Fibroblast of lung (primary cell): ENCODE measurements at regions not wholly inside any gene's neighbourhood (a gene's known extent, or its start where the extent isn't known, plus 50 kb on each side); places are given as distances from the start of the nearest gene placed in this dataset.

Experiments used
- DNase-seq, 2 donors: peaks; one replicate each; pipeline versions ENCODE4 v3.0.0 to v3.0.0-alpha.2; 2010; ENCODE audit warnings: low read depth in 2 of 2
- H2AFZ ChIP-seq: 2 replicates; pipeline ENCODE4 v1.5.1; 2012; ENCODE audit warnings: low read length, control low read depth, inconsistent platforms
- H3K27ac ChIP-seq: 2 replicates; pipeline ENCODE4 v1.5.1; 2011; ENCODE audit warnings: low read length, control low read depth; ENCODE audit not compliant: insufficient read depth
- H3K27me3 ChIP-seq: 2 replicates; pipeline ENCODE4 v1.5.1; 2011; ENCODE audit warnings: mild to moderate bottlenecking, low read length; ENCODE audit not compliant: control insufficient read depth, insufficient read depth
- H3K36me3 ChIP-seq: 2 replicates; pipeline ENCODE4 v1.5.1; 2011; ENCODE audit warnings: low read length; ENCODE audit not compliant: control insufficient read depth, insufficient read depth
- H3K4me1 ChIP-seq: 2 replicates; pipeline ENCODE4 v1.5.1; 2011; ENCODE audit warnings: low read length; ENCODE audit not compliant: control insufficient read depth, insufficient read depth; ENCODE audit errors: extremely low read depth
- H3K4me2 ChIP-seq: 2 replicates; pipeline ENCODE4 v1.5.1; 2011; ENCODE audit warnings: low read length, control low read depth; ENCODE audit not compliant: insufficient read depth; ENCODE audit errors: extremely low read depth
- H3K4me3 ChIP-seq, 4 experiments: fragments of 200-600 bp in 1 of 4; sonication (generic) in 1 of 4; replicated peaks in 1 of 4; 2 replicates each; pipeline ENCODE4 v1.5.1; 2011 to 2016; ENCODE audit warnings: low read length in 4 of 4, low read depth in 3 of 4, mild to moderate bottlenecking in 3 of 4, control low read depth in 2 of 4, inconsistent platforms in 1 of 4, mixed read lengths in 1 of 4; ENCODE audit not compliant: insufficient read depth in 1 of 4; ENCODE audit errors: control extremely low read depth in 1 of 4
- H3K79me2 ChIP-seq: 2 replicates; pipeline ENCODE4 v1.5.1; 2012; ENCODE audit warnings: mild to moderate bottlenecking, low read length, inconsistent platforms; ENCODE audit not compliant: control insufficient read depth, insufficient read depth
- H3K9ac ChIP-seq: 2 replicates; pipeline ENCODE4 v1.5.1; 2011; ENCODE audit warnings: mild to moderate bottlenecking, low read length, control low read depth; ENCODE audit not compliant: insufficient read depth
- H3K9me3 ChIP-seq: 2 replicates; pipeline ENCODE4 v1.5.1; 2012; ENCODE audit warnings: low read depth, low read length; ENCODE audit not compliant: control insufficient read depth, insufficient read depth
- H4K20me1 ChIP-seq: 2 replicates; pipeline ENCODE4 v1.5.1; 2011; ENCODE audit warnings: low read length; ENCODE audit not compliant: control insufficient read depth, insufficient read depth; ENCODE audit errors: extremely low read depth
- CTCF ChIP-seq, 2 donors: IDR thresholded peaks in 1 of 2; conservative IDR thresholded peaks in 1 of 2; 1 replicate in 1 of 2; 2 replicates in 1 of 2; pipeline ENCODE4 v1.5.1; 2011 to 2012; ENCODE audit warnings: low read length in 2 of 2, control low read depth in 1 of 2, inconsistent platforms in 1 of 2, low read depth in 1 of 2, mild to moderate bottlenecking in 1 of 2
- EZH2 ChIP-seq: IDR thresholded peaks from 2 replicates; pipeline ENCODE4 v1.5.1; 2012; ENCODE audit warnings: low read length, control low read depth, mild to moderate bottlenecking; ENCODE audit errors: missing control alignments

- no peaks in the 10 kb centered on the region for H4K20me1 ChIP-seq
- no peak overlapping the region for H3K4me3 ChIP-seq
- no peak for DNase-seq
- no peak overlapping the region for H3K27ac ChIP-seq
- no peak overlapping the region for H3K9ac ChIP-seq
- TF ChIP-seq EZH2 (no peak), CTCF (conservative IDR thresholded peaks at IDR 0.05 in 1 of 2, IDR thresholded peaks at IDR 0.05 in 1 of 2; ENCODE audit: low read depth in 1 of 2, low read length in 2 of 2) (no peak)
- H3K4me1 ChIP-seq = no peaks in the 10 kb centered on the region
- H3K27me3 ChIP-seq = no peaks in the 10 kb centered on the region
- H2AFZ ChIP-seq = no peak overlapping the region
- H3K79me2 ChIP-seq = no peaks in the 10 kb centered on the region
- H3K4me2 ChIP-seq = no peak overlapping the region
- H3K36me3 ChIP-seq = no peaks in the 10 kb centered on the region
- no peaks in the 10 kb centered on the region for H3K9me3 ChIP-seq
Measured at GRCh38 chr14:28901631-28902030, 135.0 kb downstream of the FOXG1 start.

GRCh38 chr14:28902930-28903329 is 136.3 kb downstream of the FOXG1 start:
- no peak for TF ChIP-seq EZH2
- TF ChIP-seq CTCF (conservative IDR thresholded peaks at IDR 0.05 in 1 of 2, IDR thresholded peaks at IDR 0.05 in 1 of 2; ENCODE audit: low read depth in 1 of 2, low read length in 2 of 2) = no peak
- Histone ChIP-seq H3K27ac (no peak overlapping the region), H3K27me3 (no peaks in the 10 kb centered on the region), H3K4me3 (no peak overlapping the region), H3K79me2 (no peaks in the 10 kb centered on the region), H2AFZ (no peak overlapping the region), H3K4me1 (no peaks in the 10 kb centered on the region), H4K20me1 (no peaks in the 10 kb centered on the region), H3K4me2 (no peak overlapping the region), H3K36me3 (no peaks in the 10 kb centered on the region), H3K9me3 (no peaks in the 10 kb centered on the region), H3K9ac (no peak overlapping the region)
- DNase-seq = no peak

GRCh38 chr14:28911521-28911920 is 144.9 kb downstream of the FOXG1 start:
- no peak for DNase-seq
- TF ChIP-seq CTCF (conservative IDR thresholded peaks at IDR 0.05 in 1 of 2, IDR thresholded peaks at IDR 0.05 in 1 of 2; ENCODE audit: low read depth in 1 of 2, low read length in 2 of 2) (no peak), EZH2 (no peak)
- no peak overlapping the region for H3K9ac ChIP-seq

More at GRCh38 chr14:28911521-28911920, 144.9 kb downstream of the FOXG1 start:
- H3K27me3 ChIP-seq = no peaks in the 10 kb centered on the region
- H3K4me2 ChIP-seq = no peak overlapping the region
- no peak overlapping the region for H3K27ac ChIP-seq
- no peaks in the 10 kb centered on the region for H3K79me2 ChIP-seq
- no peak overlapping the region for H2AFZ ChIP-seq
- H3K4me1 ChIP-seq = no peaks in the 10 kb centered on the region
- no peaks in the 10 kb centered on the region for H4K20me1 ChIP-seq
- H3K36me3 ChIP-seq = no peaks in the 10 kb centered on the region
- H3K4me3 ChIP-seq = no peak overlapping the region
- no peaks in the 10 kb centered on the region for H3K9me3 ChIP-seq
